ENCODE measurements at regions not wholly inside any gene's neighbourhood (a gene's known extent, or its start where the extent isn't known, plus 50 kb on each side); places are given as distances from the start of the nearest gene placed in this dataset.
"Not testable (repeated sequence)": the region's sequence is repeated elsewhere in the genome, so short reads cannot be mapped to it uniquely, and the experiment has no call there.

DNA sequence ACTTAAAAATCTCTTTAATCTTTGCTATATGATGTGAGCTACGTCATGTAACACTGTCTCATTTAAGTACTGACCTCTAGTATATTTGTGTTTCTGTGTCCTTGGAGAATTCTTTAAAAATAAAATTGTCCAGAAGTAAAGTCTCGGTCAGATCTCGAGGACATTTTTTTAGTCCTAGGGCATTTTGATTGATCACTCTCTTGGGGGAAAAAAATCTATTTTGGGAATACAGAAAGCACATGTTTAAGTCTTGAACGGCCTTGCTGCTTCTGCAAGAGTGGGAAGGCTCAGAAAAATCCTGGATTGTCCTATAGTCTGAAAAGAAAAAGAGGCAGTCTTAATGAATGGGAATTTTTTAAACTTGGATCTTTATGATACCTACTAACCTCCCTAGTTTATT, 234.3 kb downstream of the UTRN start:
- H3K27ac ChIP-seq (ENCODE audit: low read length): no peak overlapping the region
- no peak overlapping the region for H3K4me3 ChIP-seq (ENCODE audit: low read length)
- H3K27me3 ChIP-seq (ENCODE audit: insufficient read depth, low read length): no peaks in the 10 kb centered on the region
- H3K9ac ChIP-seq (ENCODE audit: low read depth, low read length): no peak overlapping the region
- H3K36me3 ChIP-seq (ENCODE audit: insufficient read depth, low read depth, low read length): peaks cover 25% of the 10 kb centered on the region
- H3K9me3 ChIP-seq (ENCODE audit: insufficient read depth, low read depth, low read length): no peaks in the 10 kb centered on the region
- H3K4me1 ChIP-seq (ENCODE audit: insufficient read depth, low read length): no peaks in the 10 kb centered on the region

DNA sequence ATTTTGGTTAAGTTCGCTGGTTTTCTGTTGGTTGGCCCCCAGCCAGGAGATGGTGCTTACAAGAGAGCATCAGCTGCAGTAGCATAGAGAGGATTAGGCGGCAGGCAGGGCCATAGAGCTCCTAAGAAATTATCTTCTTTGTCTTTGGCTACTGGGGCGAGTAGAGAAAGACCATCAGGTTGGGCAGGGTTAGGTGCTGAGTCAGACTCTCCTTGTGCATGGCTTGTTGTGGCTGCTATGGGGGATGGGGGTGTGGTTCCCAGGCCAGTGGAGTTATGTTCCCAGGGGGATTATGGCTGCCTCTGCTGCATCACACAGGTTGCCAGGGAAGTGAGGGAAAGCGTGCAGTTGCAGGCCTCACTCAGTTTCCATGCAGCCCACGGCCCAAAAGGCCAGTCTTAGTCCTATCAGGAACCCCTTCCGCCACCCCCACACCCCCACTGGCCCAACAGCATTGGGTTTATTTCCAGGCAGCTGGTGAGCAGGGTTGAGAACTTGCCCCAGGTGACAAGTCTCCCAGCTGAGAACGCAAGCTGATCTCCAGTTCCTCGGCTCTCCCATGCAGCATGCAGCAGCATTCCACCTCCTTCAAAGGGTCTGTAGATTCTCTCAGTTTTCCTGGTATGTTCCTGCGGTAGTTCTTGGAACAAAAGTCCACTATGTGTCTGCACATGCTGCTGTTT, 243.7 kb downstream of the UTRN start:
- Histone ChIP-seq H3K36me3 (ENCODE audit: insufficient read depth, low read depth, low read length) (peaks cover 19% of the 10 kb centered on the region), H3K9me3 (ENCODE audit: insufficient read depth, low read depth, low read length) (no peaks in the 10 kb centered on the region), H3K4me3 (ENCODE audit: low read length) (0 out of 2 replicates have a peak overlapping the region, but pooled peaks have one; percentile 9), H3K27me3 (ENCODE audit: insufficient read depth, low read length) (no peaks in the 10 kb centered on the region), H3K4me1 (ENCODE audit: insufficient read depth, low read length) (peaks cover 3% of the 10 kb centered on the region), H3K27ac (ENCODE audit: low read length) (peak overlapping the region; percentile 39), H3K9ac (ENCODE audit: low read depth, low read length) (no peak overlapping the region)

DNA sequence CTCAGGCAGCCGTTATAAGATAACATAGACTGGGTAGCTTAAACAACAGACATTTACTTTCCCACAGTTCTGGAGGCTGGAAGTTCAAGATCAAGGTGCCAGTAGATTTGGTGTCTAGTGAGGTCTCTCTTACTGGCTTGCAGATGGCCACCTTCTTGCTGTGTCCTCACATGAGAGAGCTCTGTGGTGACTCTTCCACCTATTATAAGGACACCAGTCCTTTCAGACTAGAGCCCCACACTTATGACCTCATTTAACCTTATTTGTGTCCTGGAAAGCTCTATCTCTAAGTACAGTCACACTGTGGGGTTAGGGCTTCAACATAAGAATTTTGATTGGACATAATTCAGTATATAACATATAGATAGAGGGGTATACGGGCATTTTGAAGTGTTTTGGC, 245.0 kb downstream of the UTRN start:
- Histone ChIP-seq H3K9ac (ENCODE audit: low read depth, low read length) (no peak overlapping the region), H3K27ac (ENCODE audit: low read length) (no peak overlapping the region), H3K4me1 (ENCODE audit: insufficient read depth, low read length) (peaks cover 3% of the 10 kb centered on the region), H3K9me3 (ENCODE audit: insufficient read depth, low read depth, low read length) (no peaks in the 10 kb centered on the region), H3K27me3 (ENCODE audit: insufficient read depth, low read length) (no peaks in the 10 kb centered on the region), H3K4me3 (ENCODE audit: low read length) (no peak overlapping the region), H3K36me3 (ENCODE audit: insufficient read depth, low read depth, low read length) (peaks cover 16% of the 10 kb centered on the region)

DNA sequence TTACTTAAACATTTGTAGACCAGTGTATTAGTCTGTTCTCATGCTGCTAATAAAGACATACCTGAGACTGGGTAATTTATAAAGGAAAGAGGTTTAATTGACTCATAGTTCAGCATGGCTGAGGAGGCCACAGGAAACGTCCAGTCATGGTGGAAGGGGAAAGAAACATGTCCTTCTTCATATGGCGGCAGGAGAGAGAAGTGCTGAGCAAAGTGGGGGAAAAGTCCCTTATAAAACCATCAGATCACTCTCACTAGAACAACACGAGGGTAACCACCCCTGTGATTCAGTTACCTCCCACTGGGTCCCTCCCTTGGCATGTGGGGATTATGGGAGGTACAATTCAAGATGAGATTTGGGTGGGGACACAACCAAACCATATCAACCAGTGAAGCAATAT, 247.1 kb downstream of the UTRN start:
- peaks cover 13% of the 10 kb centered on the region for H3K36me3 ChIP-seq (ENCODE audit: insufficient read depth, low read depth, low read length)
- H3K27me3 ChIP-seq (ENCODE audit: insufficient read depth, low read length); H3K9ac ChIP-seq (ENCODE audit: low read depth, low read length); H3K9me3 ChIP-seq (ENCODE audit: insufficient read depth, low read depth, low read length); H3K27ac ChIP-seq (ENCODE audit: low read length); H3K4me3 ChIP-seq (ENCODE audit: low read length); H3K4me1 ChIP-seq (ENCODE audit: insufficient read depth, low read length): not testable (repeated sequence)

DNA sequence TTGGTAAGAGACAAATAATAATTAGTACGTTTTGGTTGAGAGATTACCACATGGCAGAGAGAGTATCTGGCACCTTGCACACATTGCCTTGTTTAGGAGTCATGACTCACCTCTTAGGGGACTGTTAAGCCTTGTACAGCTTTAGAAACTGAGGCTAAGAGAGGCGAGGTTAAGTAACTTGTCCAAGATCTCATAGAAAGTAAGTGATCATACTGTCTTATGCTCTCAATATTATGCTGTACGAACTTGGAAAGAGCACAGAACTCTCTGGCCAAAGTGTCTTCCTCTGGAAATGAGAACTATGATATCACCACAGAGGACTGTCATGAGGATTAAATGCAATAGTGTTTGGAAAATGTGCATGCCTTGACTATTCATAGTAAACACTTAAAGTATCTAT, 249.0 kb downstream of the UTRN start:
- Histone ChIP-seq H3K27ac (ENCODE audit: low read length) (no peak overlapping the region), H3K27me3 (ENCODE audit: insufficient read depth, low read length) (no peaks in the 10 kb centered on the region), H3K4me1 (ENCODE audit: insufficient read depth, low read length) (peaks cover 3% of the 10 kb centered on the region; the same call in 1 of the 2 replicates), H3K9me3 (ENCODE audit: insufficient read depth, low read depth, low read length) (no peaks in the 10 kb centered on the region), H3K9ac (ENCODE audit: low read depth, low read length) (no peak overlapping the region), H3K36me3 (ENCODE audit: insufficient read depth, low read depth, low read length) (peaks cover 13% of the 10 kb centered on the region), H3K4me3 (ENCODE audit: low read length) (no peak overlapping the region)

DNA sequence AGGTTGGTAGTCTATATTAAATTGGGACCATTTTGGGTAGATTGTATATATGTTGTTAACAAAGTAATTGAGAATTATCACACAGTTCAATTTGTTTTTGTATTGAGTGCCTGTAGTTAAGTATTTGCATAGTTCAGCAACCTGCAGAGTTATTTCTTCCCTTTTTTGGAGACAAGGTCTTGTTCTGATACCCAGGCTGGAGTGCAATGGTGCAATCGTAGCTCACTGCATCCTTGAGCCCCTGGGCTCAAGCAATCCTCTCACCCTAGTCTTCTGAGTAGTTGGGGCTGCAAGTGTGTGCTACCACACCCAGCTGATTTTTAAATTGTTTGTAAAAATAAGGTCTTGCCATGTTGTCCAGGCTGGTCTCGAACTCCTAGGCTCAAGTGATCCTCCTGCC, 250.5 kb downstream of the UTRN start:
- peaks cover 3% of the 10 kb centered on the region; the same call in 1 of the 2 replicates for H3K4me1 ChIP-seq (ENCODE audit: insufficient read depth, low read length)
- H3K9ac ChIP-seq (ENCODE audit: low read depth, low read length): no peak overlapping the region
- no peaks in the 10 kb centered on the region for H3K9me3 ChIP-seq (ENCODE audit: insufficient read depth, low read depth, low read length)
- peaks cover 13% of the 10 kb centered on the region for H3K36me3 ChIP-seq (ENCODE audit: insufficient read depth, low read depth, low read length)
- H3K4me3 ChIP-seq (ENCODE audit: low read length): no peak overlapping the region
- no peaks in the 10 kb centered on the region for H3K27me3 ChIP-seq (ENCODE audit: insufficient read depth, low read length)
- H3K27ac ChIP-seq (ENCODE audit: low read length): no peak overlapping the region

DNA sequence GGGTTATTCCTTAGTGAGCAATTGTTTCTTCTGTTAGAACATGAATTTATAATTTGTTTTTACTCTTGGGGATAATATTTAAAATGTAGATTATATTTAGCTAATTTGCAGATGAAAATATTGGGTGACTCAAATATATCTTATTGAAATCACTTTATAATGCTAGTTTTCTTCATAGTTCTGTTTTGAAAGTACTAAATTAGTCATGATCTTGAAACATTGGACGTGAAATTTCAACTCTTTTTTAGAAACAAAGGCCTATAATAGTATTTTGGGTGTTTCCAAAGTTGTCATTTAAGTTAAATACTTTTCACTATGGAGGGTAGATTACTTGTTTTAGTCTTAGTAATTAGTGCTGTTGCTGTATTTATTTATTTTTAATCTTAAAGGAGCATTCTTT, 250.9 kb downstream of the UTRN start:
- Histone ChIP-seq H3K9ac (ENCODE audit: low read depth, low read length) (no peak overlapping the region), H3K9me3 (ENCODE audit: insufficient read depth, low read depth, low read length) (no peaks in the 10 kb centered on the region), H3K27ac (ENCODE audit: low read length) (no peak overlapping the region), H3K27me3 (ENCODE audit: insufficient read depth, low read length) (no peaks in the 10 kb centered on the region), H3K4me1 (ENCODE audit: insufficient read depth, low read length) (peaks cover 3% of the 10 kb centered on the region; the same call in 1 of the 2 replicates), H3K4me3 (ENCODE audit: low read length) (no peak overlapping the region), H3K36me3 (ENCODE audit: insufficient read depth, low read depth, low read length) (peaks cover 13% of the 10 kb centered on the region)

DNA sequence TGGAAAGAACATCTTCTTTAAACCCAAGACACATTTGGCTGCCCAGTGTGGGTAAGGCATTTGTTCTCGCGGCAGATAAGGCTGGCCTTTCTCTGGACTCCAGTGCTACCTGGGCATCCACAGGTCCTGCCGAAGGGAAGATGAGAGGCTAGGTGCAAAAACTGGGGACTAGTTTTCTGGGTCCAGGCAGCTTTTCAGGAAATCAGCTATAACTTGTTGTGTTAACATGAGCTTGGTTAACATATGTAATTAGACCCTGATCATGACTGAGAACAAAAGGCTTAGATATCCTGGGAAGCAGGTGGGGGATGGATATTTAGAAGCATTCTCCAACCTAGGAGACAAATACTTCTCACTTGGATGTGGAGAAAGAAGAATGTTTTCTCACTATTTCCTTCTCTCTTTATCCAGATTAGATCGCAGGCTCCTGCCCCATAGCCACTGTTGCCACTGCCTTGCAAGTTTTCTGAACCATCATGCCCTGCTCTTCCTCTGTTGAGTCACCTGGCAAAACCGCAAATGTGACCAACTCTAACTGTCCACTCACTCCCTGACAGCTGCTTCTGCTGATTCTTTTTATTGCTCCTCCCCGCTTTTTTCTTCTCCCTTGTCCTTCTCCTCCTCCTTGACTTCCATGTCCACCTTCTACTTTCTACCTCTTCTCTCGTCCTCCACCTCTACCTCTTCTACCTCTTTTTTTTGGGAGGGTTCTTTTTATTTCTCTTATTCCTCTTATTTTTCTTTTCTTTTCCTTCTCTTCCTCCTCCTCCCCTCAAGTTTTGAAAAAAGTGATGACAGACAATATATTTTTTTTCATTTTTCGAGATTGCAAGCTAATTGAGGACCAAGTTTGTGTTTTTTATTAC, 258.1 kb downstream of the UTRN start:
- no peaks in the 10 kb centered on the region for H3K9me3 ChIP-seq (ENCODE audit: insufficient read depth, low read depth, low read length)
- no peaks in the 10 kb centered on the region; the same call in 1 of the 2 replicates for H3K4me1 ChIP-seq (ENCODE audit: insufficient read depth, low read length)
- no peak overlapping the region for H3K4me3 ChIP-seq (ENCODE audit: low read length)
- no peaks in the 10 kb centered on the region for H3K27me3 ChIP-seq (ENCODE audit: insufficient read depth, low read length)
- H3K9ac ChIP-seq (ENCODE audit: low read depth, low read length): no peak overlapping the region
- 0 out of 2 replicates have a peak, but pooled peaks cover 3% of the 10 kb centered on the region for H3K36me3 ChIP-seq (ENCODE audit: insufficient read depth, low read depth, low read length)
- no peak overlapping the region for H3K27ac ChIP-seq (ENCODE audit: low read length)

DNA sequence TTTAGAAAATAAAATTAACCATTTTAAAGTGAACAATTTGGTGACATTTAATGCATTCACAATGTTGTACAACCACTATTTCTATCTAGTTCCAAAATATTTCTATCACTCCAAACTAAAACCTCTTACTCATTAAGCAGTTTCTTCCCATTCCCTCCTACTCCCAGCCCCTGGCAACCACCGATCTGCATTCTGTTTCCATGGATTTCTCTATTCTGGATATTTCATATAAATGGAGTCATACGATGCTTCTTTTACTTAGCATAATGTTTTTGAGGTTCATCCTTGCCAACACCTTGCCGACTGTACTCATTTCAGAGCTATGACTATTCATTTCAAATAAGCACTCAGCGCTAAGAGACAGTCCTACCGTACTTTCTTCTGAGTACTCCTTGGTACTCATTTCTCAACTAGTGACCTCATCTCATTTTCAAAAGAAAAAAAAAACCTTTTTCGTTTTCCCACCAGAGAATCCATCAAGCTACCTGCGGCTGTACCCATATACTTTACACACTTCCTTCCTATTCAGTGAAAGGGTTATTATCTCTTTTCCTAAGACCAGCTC, 259.2 kb downstream of the UTRN start:
- Histone ChIP-seq H3K9ac (ENCODE audit: low read depth, low read length) (no peak overlapping the region), H3K4me1 (ENCODE audit: insufficient read depth, low read length) (no peaks in the 10 kb centered on the region; the same call in 1 of the 2 replicates), H3K27ac (ENCODE audit: low read length) (no peak overlapping the region), H3K9me3 (ENCODE audit: insufficient read depth, low read depth, low read length) (no peaks in the 10 kb centered on the region), H3K4me3 (ENCODE audit: low read length) (no peak overlapping the region), H3K27me3 (ENCODE audit: insufficient read depth, low read length) (no peaks in the 10 kb centered on the region), H3K36me3 (ENCODE audit: insufficient read depth, low read depth, low read length) (peaks cover 10% of the 10 kb centered on the region)

DNA sequence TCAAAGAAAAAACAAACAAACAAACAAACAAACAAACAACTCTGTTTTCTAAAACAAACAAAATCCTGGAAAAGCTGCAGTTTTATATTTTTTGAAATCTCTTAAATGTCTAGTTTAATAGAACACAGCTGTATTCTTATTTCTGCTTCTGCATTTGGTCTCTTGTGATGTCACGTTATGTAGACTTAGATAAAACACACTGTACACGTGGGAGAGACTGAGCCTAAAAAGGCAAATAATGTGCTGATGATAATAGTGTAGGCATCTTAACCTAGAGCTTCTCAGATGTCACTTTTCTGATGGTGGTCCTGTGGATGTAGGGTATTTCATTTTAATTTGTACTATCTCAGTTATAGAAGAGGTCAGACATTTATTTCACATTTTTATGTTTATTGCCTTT, 261.7 kb downstream of the UTRN start:
- Histone ChIP-seq H3K36me3 (ENCODE audit: insufficient read depth, low read depth, low read length) (peaks cover 19% of the 10 kb centered on the region), H3K9me3 (ENCODE audit: insufficient read depth, low read depth, low read length) (no peaks in the 10 kb centered on the region), H3K27ac (ENCODE audit: low read length) (no peak overlapping the region), H3K27me3 (ENCODE audit: insufficient read depth, low read length) (no peaks in the 10 kb centered on the region), H3K4me1 (ENCODE audit: insufficient read depth, low read length) (no peaks in the 10 kb centered on the region; the same call in 1 of the 2 replicates), H3K9ac (ENCODE audit: low read depth, low read length) (no peak overlapping the region), H3K4me3 (ENCODE audit: low read length) (no peak overlapping the region)

DNA sequence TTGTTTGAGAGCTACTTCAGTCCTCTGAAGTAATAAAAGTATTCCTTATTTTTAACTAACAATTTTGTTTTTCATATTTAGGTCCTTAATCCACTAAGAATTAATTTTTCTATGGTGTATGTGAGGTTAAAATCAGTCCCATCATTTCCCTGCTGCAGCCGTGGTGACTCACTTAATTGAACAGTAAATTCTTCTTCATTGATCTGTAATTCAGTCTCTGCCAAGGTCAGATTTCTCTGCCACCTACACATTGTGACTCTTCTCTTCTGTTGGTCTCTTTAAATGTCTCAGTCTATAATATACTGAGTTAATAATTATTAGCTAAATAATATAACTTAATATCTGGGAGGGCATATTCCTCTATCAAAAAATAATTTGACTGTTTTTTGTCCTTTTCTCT, 262.3 kb downstream of the UTRN start:
- no peaks in the 10 kb centered on the region for H3K27me3 ChIP-seq (ENCODE audit: insufficient read depth, low read length)
- no peak overlapping the region for H3K27ac ChIP-seq (ENCODE audit: low read length)
- H3K4me1 ChIP-seq (ENCODE audit: insufficient read depth, low read length): no peaks in the 10 kb centered on the region; the same call in 1 of the 2 replicates
- no peak overlapping the region for H3K9ac ChIP-seq (ENCODE audit: low read depth, low read length)
- H3K9me3 ChIP-seq (ENCODE audit: insufficient read depth, low read depth, low read length): no peaks in the 10 kb centered on the region
- H3K4me3 ChIP-seq (ENCODE audit: low read length): no peak overlapping the region
- H3K36me3 ChIP-seq (ENCODE audit: insufficient read depth, low read depth, low read length): peaks cover 19% of the 10 kb centered on the region

Measured in iPS-20b (cell line).